T-helper 1 cell treated with Interleukin-12 subunit alpha and Interleukin-12 subunit beta and Interleukin-4 antibody, amounts not matched to agents 30 μg/mL and 1 μg/mL, for 36 hours (primary cell): ENCODE measurements at regions not wholly inside any gene's neighbourhood (a gene's known extent, or its start where the extent isn't known, plus 50 kb on each side); places are given as distances from the start of the nearest gene placed in this dataset.

ENCODE experiments used
- H3K27ac Mint-ChIP-seq: one replicate; pipeline ENCODE4 v1.8.0; 2021; ENCODE audit warnings: mild to moderate bottlenecking, mixed read lengths
- H3K27me3 Mint-ChIP-seq: one replicate; pipeline ENCODE4 v1.8.0; 2021; ENCODE audit warnings: low read depth, mixed read lengths
- H3K36me3 Mint-ChIP-seq: one replicate; pipeline ENCODE4 v1.8.0; 2021; ENCODE audit warnings: low read depth, mixed read lengths
- H3K4me1 Mint-ChIP-seq: one replicate; pipeline ENCODE4 v1.8.0; 2021; ENCODE audit warnings: low read depth, mixed read lengths
- H3K4me3 Mint-ChIP-seq: one replicate; pipeline ENCODE4 v1.8.0; 2021; ENCODE audit warnings: mild to moderate bottlenecking, moderate library complexity, mixed read lengths
- H3K9me3 Mint-ChIP-seq: one replicate; pipeline ENCODE4 v1.8.0; 2021; ENCODE audit warnings: mixed read lengths

- no peaks in the 10 kb centered on the region for H3K36me3 Mint-ChIP-seq
- no peak overlapping the region for H3K27ac Mint-ChIP-seq
Observed at GRCh38 chr5:164772122-164772521, 1266.7 kb downstream of the MAT2B start.

GRCh38 chr5:164784230-164784629 is 1278.8 kb downstream of the MAT2B start:
- Mint-ChIP-seq H3K27me3 (no peaks in the 10 kb centered on the region), H3K9me3 (no peaks in the 10 kb centered on the region), H3K27ac (no peak overlapping the region), H3K4me1 (no peaks in the 10 kb centered on the region), H3K4me3 (no peak overlapping the region), H3K36me3 (no peaks in the 10 kb centered on the region)

More at GRCh38 chr5:164772122-164772521, 1266.7 kb downstream of the MAT2B start:
- peaks cover 4% of the 10 kb centered on the region for H3K9me3 Mint-ChIP-seq
- H3K27me3 Mint-ChIP-seq, result no peaks in the 10 kb centered on the region
- H3K4me1 Mint-ChIP-seq, result no peaks in the 10 kb centered on the region
- H3K4me3 Mint-ChIP-seq, result no peak overlapping the region

- no peak overlapping the region for H3K27ac Mint-ChIP-seq
- no peaks in the 10 kb centered on the region for H3K36me3 Mint-ChIP-seq
- H3K9me3 Mint-ChIP-seq, result peaks cover 6% of the 10 kb centered on the region
- H3K4me3 Mint-ChIP-seq, result no peak overlapping the region
- no peaks in the 10 kb centered on the region for H3K27me3 Mint-ChIP-seq
- no peaks in the 10 kb centered on the region for H3K4me1 Mint-ChIP-seq
Observed at GRCh38 chr5:164798110-164798509, 1292.7 kb downstream of the MAT2B start.

GRCh38 chr5:164799391-164799790 is 1294.0 kb downstream of the MAT2B start:
- peaks cover 6% of the 10 kb centered on the region for H3K9me3 Mint-ChIP-seq
- no peaks in the 10 kb centered on the region for H3K27me3 Mint-ChIP-seq
- H3K36me3 Mint-ChIP-seq, result no peaks in the 10 kb centered on the region
- H3K4me3 Mint-ChIP-seq, result no peak overlapping the region
- no peaks in the 10 kb centered on the region for H3K4me1 Mint-ChIP-seq
- H3K27ac Mint-ChIP-seq, result no peak overlapping the region

GRCh38 chr5:164801910-164802309 is 1296.5 kb downstream of the MAT2B start:
- no peaks in the 10 kb centered on the region for H3K27me3 Mint-ChIP-seq
- no peak overlapping the region for H3K4me3 Mint-ChIP-seq
- no peaks in the 10 kb centered on the region for H3K36me3 Mint-ChIP-seq
- no peak overlapping the region for H3K27ac Mint-ChIP-seq
- no peaks in the 10 kb centered on the region for H3K4me1 Mint-ChIP-seq
- peaks cover 6% of the 10 kb centered on the region for H3K9me3 Mint-ChIP-seq

- Mint-ChIP-seq H3K4me3 (no peak overlapping the region), H3K27me3 (no peaks in the 10 kb centered on the region), H3K27ac (no peak overlapping the region), H3K4me1 (no peaks in the 10 kb centered on the region), H3K36me3 (no peaks in the 10 kb centered on the region), H3K9me3 (no peaks in the 10 kb centered on the region)
Observed at GRCh38 chr5:164809821-164810220, 1304.4 kb downstream of the MAT2B start.

GRCh38 chr5:164818445-164818844 is 1313.0 kb downstream of the MAT2B start:
- H3K4me3 Mint-ChIP-seq, result no peak overlapping the region
- H3K9me3 Mint-ChIP-seq, result no peaks in the 10 kb centered on the region
- H3K36me3 Mint-ChIP-seq, result no peaks in the 10 kb centered on the region
- no peak overlapping the region for H3K27ac Mint-ChIP-seq
- no peaks in the 10 kb centered on the region for H3K4me1 Mint-ChIP-seq
- H3K27me3 Mint-ChIP-seq, result no peaks in the 10 kb centered on the region

- H3K27me3 Mint-ChIP-seq, result no peaks in the 10 kb centered on the region
- H3K36me3 Mint-ChIP-seq, result no peaks in the 10 kb centered on the region
- H3K27ac Mint-ChIP-seq, result no peak overlapping the region
- no peaks in the 10 kb centered on the region for H3K9me3 Mint-ChIP-seq
- H3K4me1 Mint-ChIP-seq, result no peaks in the 10 kb centered on the region
- no peak overlapping the region for H3K4me3 Mint-ChIP-seq
Observed at GRCh38 chr5:164824671-164825070, 1319.3 kb downstream of the MAT2B start.

GRCh38 chr5:164832516-164832915 is 1327.1 kb downstream of the MAT2B start:
- H3K4me3 Mint-ChIP-seq, result no peak overlapping the region
- H3K9me3 Mint-ChIP-seq, result no peaks in the 10 kb centered on the region
- no peak overlapping the region for H3K27ac Mint-ChIP-seq
- no peaks in the 10 kb centered on the region for H3K4me1 Mint-ChIP-seq
- no peaks in the 10 kb centered on the region for H3K27me3 Mint-ChIP-seq
- no peaks in the 10 kb centered on the region for H3K36me3 Mint-ChIP-seq

GRCh38 chr5:164844348-164844747 is 1338.9 kb downstream of the MAT2B start:
- Mint-ChIP-seq H3K36me3 (no peaks in the 10 kb centered on the region), H3K4me1 (no peaks in the 10 kb centered on the region), H3K4me3 (no peak overlapping the region), H3K27me3 (no peaks in the 10 kb centered on the region), H3K27ac (no peak overlapping the region), H3K9me3 (peaks cover 6% of the 10 kb centered on the region)

GRCh38 chr5:164860896-164861295 is 1355.5 kb downstream of the MAT2B start:
- no peak overlapping the region for H3K4me3 Mint-ChIP-seq
- H3K9me3 Mint-ChIP-seq, result peaks cover 4% of the 10 kb centered on the region
- H3K27ac Mint-ChIP-seq, result no peak overlapping the region
- H3K36me3 Mint-ChIP-seq, result no peaks in the 10 kb centered on the region
- H3K27me3 Mint-ChIP-seq, result no peaks in the 10 kb centered on the region
- H3K4me1 Mint-ChIP-seq, result no peaks in the 10 kb centered on the region

- Mint-ChIP-seq H3K4me1 (no peaks in the 10 kb centered on the region), H3K27me3 (no peaks in the 10 kb centered on the region), H3K9me3 (peaks cover 4% of the 10 kb centered on the region), H3K4me3 (no peak overlapping the region), H3K27ac (no peak overlapping the region), H3K36me3 (no peaks in the 10 kb centered on the region)
Observed at GRCh38 chr5:164861610-164862009, 1356.2 kb downstream of the MAT2B start.

- Mint-ChIP-seq H3K9me3 (peaks cover 8% of the 10 kb centered on the region), H3K27me3 (no peaks in the 10 kb centered on the region), H3K4me3 (no peak overlapping the region), H3K27ac (no peak overlapping the region), H3K4me1 (no peaks in the 10 kb centered on the region), H3K36me3 (no peaks in the 10 kb centered on the region)
Observed at GRCh38 chr5:164868761-164869160, 1363.3 kb downstream of the MAT2B start.

- Mint-ChIP-seq H3K9me3 (peaks cover 8% of the 10 kb centered on the region), H3K27me3 (no peaks in the 10 kb centered on the region), H3K36me3 (no peaks in the 10 kb centered on the region)
Observed at GRCh38 chr5:164869325-164869724, 1363.9 kb downstream of the MAT2B start.

GRCh38 chr5:164876793-164877192 is 1371.4 kb downstream of the MAT2B start:
- no peak overlapping the region for H3K4me3 Mint-ChIP-seq
- H3K27me3 Mint-ChIP-seq, result no peaks in the 10 kb centered on the region
- H3K9me3 Mint-ChIP-seq, result peaks cover 15% of the 10 kb centered on the region
- H3K36me3 Mint-ChIP-seq, result no peaks in the 10 kb centered on the region
- H3K4me1 Mint-ChIP-seq, result no peaks in the 10 kb centered on the region
- H3K27ac Mint-ChIP-seq, result no peak overlapping the region

More at GRCh38 chr5:164869325-164869724, 1363.9 kb downstream of the MAT2B start:
- H3K4me1 Mint-ChIP-seq, result no peaks in the 10 kb centered on the region
- H3K27ac Mint-ChIP-seq, result no peak overlapping the region
- no peak overlapping the region for H3K4me3 Mint-ChIP-seq

GRCh38 chr5:164881442-164881841 is 1376.0 kb downstream of the MAT2B start:
- H3K36me3 Mint-ChIP-seq, result no peaks in the 10 kb centered on the region
- peaks cover 6% of the 10 kb centered on the region for H3K9me3 Mint-ChIP-seq
- no peak overlapping the region for H3K4me3 Mint-ChIP-seq
- no peaks in the 10 kb centered on the region for H3K4me1 Mint-ChIP-seq
- no peaks in the 10 kb centered on the region for H3K27me3 Mint-ChIP-seq
- no peak overlapping the region for H3K27ac Mint-ChIP-seq
